K562 (cell line): ENCODE measurements at regions not wholly inside any gene's neighbourhood (a gene's known extent, or its start where the extent isn't known, plus 50 kb on each side); places are given as distances from the start of the nearest gene placed in this dataset.

Source experiments
- ATAC-seq: fragments of 200-7000 bp; cut with Tn5 transposase; 3 replicates; pipeline ENCODE4 v1.9.1; 2020; ENCODE audit warnings: moderate library complexity
- BruUV-seq: library from RNA; stranded (reverse); fragments of 400-500 nt; replicated peaks from 2 replicates; lab custom pipeline; 2021; lab: Mats Ljungman, UMichigan
- CTCF ChIA-PET: fragments of 300-600 bp; formaldehyde crosslinking; extraction: SDS; loops from one replicate; lab custom pipeline; 2021; ENCODE audit warnings: low intra/inter-chr PET ratio; lab: Yijun Ruan, JAX
- POLR2A ChIA-PET: fragments of 300-600, 350-650 bp; sonication (Branson Sonifier 250); formaldehyde crosslinking; extraction: SDS; loops from one replicate; lab custom pipeline; 2021; ENCODE audit warnings: antibody characterized with exemption, inconsistent platforms; lab: Yijun Ruan, JAX
- DNase-seq, 4 experiments: peaks; one replicate each; pipeline versions ENCODE4 v3.0.0 to v3.0.0-alpha.2; 2011 to 2018; ENCODE audit warnings: low spot score in 3 of 4, mixed read lengths in 3 of 4; ENCODE audit errors: extremely low read depth in 1 of 4
- FAIRE-seq: peaks from 2 replicates; lab custom pipeline; 2011; peaks lifted over from hg19 to GRCh38; lab: Jason Lieb, UNC
- H2AFZ ChIP-seq: 2 replicates; pipeline ENCODE4 v1.6.0; 2011; ENCODE audit warnings: low read depth, low read length, control low read depth, inconsistent platforms
- H3K27ac ChIP-seq: fragments of 200-600 bp; 3 replicates; pipeline ENCODE4 v1.8.0; 2011; ENCODE audit warnings: low read depth, mild to moderate bottlenecking, control low read depth, inconsistent platforms, low read length, moderate library complexity, mixed read lengths; ENCODE audit errors: extremely low read depth
- H3K27me3 ChIP-seq, 2 experiments: fragments of 300-600 bp in 1 of 2; 2 replicates in 1 of 2; 3 replicates in 1 of 2; pipeline versions ENCODE4 v1.6.0 to v1.8.0; 2011; ENCODE audit warnings: inconsistent platforms in 2 of 2, low read length in 2 of 2, mild to moderate bottlenecking in 1 of 2, mixed read lengths in 1 of 2, moderate library complexity in 1 of 2; ENCODE audit not compliant: control insufficient read depth in 2 of 2, insufficient read depth in 2 of 2
- H3K36me3 ChIP-seq: fragments of 300-600 bp; 3 replicates; pipeline ENCODE4 v1.8.0; 2011; ENCODE audit warnings: mild to moderate bottlenecking, low read length, inconsistent platforms; ENCODE audit not compliant: control insufficient read depth, insufficient read depth
- H3K4me1 ChIP-seq, 2 experiments: fragments of 200-600 bp in 1 of 2; replicated peaks in 1 of 2; 2 replicates in 1 of 2; 3 replicates in 1 of 2; pipeline versions ENCODE4 v1.5.1 to v1.8.0; 2011; ENCODE audit warnings: inconsistent platforms in 2 of 2, low read length in 2 of 2, mild to moderate bottlenecking in 1 of 2, mixed read lengths in 1 of 2, moderate library complexity in 1 of 2; ENCODE audit not compliant: control insufficient read depth in 2 of 2, insufficient read depth in 2 of 2
- H3K4me2 ChIP-seq: 2 replicates; pipeline ENCODE4 v1.6.1; 2011; ENCODE audit warnings: low read length, control low read depth, inconsistent platforms, mixed read lengths; ENCODE audit not compliant: insufficient read depth
- H3K4me3 ChIP-seq: fragments of 200-600 bp; sonication (generic), shearing (Covaris generic); 2 replicates; pipeline ENCODE4 v1.5.1; 2016; ENCODE audit warnings: control low read depth, inconsistent platforms
- H3K79me2 ChIP-seq: fragments of 200-600 bp; 3 replicates; pipeline ENCODE4 v1.8.0; 2011; ENCODE audit warnings: low read length, inconsistent platforms; ENCODE audit not compliant: control insufficient read depth, insufficient read depth
- H3K9ac ChIP-seq, 2 experiments: 2 replicates each; pipeline versions ENCODE4 v1.6.0 to v1.6.1; 2011; ENCODE audit warnings: low read depth in 2 of 2, low read length in 2 of 2, control low read depth in 1 of 2, inconsistent platforms in 1 of 2, mild to moderate bottlenecking in 1 of 2, mixed read lengths in 1 of 2; ENCODE audit not compliant: insufficient read depth in 1 of 2
- H3K9me1 ChIP-seq: one replicate; pipeline ENCODE4 v1.6.0; 2011; ENCODE audit warnings: inconsistent platforms, mild to moderate bottlenecking, low read length, moderate library complexity; ENCODE audit not compliant: control insufficient read depth, insufficient read depth
- H3K9me3 ChIP-seq: replicated peaks from 2 replicates; pipeline ENCODE4 v1.5.1; 2011; ENCODE audit warnings: low read depth, low read length, inconsistent platforms; ENCODE audit not compliant: control insufficient read depth, insufficient read depth
- H4K20me1 ChIP-seq: replicated peaks from 2 replicates; pipeline ENCODE4 v1.6.1; 2011; ENCODE audit warnings: low read length, inconsistent platforms, mixed read lengths; ENCODE audit not compliant: control insufficient read depth, insufficient read depth
- PHB2 ChIP-seq: fragments of 450-650 bp; IDR thresholded peaks from 2 replicates; pipeline ENCODE4 v1.6.1; 2017; ENCODE audit warnings: low read depth
- RERE ChIP-seq: sonication (generic); formaldehyde crosslinking; IDR thresholded peaks from 2 replicates; pipeline ENCODE4 v1.8.0; 2023; ENCODE audit warnings: missing genetic modification reagents, mild to moderate bottlenecking, borderline replicate concordance
- SAFB2 ChIP-seq: fragments of 200-400 bp; formaldehyde crosslinking; IDR thresholded peaks from 2 replicates; pipeline ENCODE4 v1.6.1; 2018; ENCODE audit warnings: borderline replicate concordance, low read length, low read depth, moderate library complexity; ENCODE audit not compliant: severe bottlenecking
- TCF7 ChIP-seq: sonication (generic); IDR thresholded peaks from 2 replicates; pipeline ENCODE4 v1.6.1; 2016; ENCODE audit warnings: antibody characterized with exemption, borderline replicate concordance
- WGBS: fragments of 100-300 bp; shearing (Covaris generic); methylation state at CpG from one replicate; pipeline ENCODE4 v1.1.6; 2016; ENCODE audit warnings: low coverage, mixed read lengths; ENCODE audit not compliant: insufficient coverage; ENCODE audit errors: missing lambda C conversion rate; 5-methylcytosine and 5-hydroxymethylcytosine counted together
- in situ Hi-C: fragments of 300-500 bp; cut with MboI; formaldehyde crosslinking; loops from 4 replicates; pipeline ENCODE4 v1.15.0; 2018; ENCODE audit warnings: inconsistent platforms, mixed read lengths
- intact Hi-C: fragments of 100-400 bp; cut with micrococcal nuclease; formaldehyde crosslinking; loops from 2 replicates; pipeline ENCODE4 v1.14.2; 2022
- TF ChIP-seq, protein P1 (sequence below): sonication (generic); formaldehyde crosslinking; IDR thresholded peaks from 2 replicates; pipeline ENCODE4 v1.8.1; 2023; ENCODE audit warnings: mild to moderate bottlenecking, missing genetic modification reagents

- CTCF ChIA-PET: no interaction called here
- H3K9me3 ChIP-seq: no peaks in the 10 kb centered on the region
- no peaks in the 10 kb centered on the region for H3K79me2 ChIP-seq
- no peak overlapping the region for H3K9ac ChIP-seq
- TF ChIP-seq TCF7 (no peak), RERE (CRISPR knock-in tag) (no peak), SAFB2 (no peak), PHB2 (no peak)
- TF ChIP-seq, protein P1, sequence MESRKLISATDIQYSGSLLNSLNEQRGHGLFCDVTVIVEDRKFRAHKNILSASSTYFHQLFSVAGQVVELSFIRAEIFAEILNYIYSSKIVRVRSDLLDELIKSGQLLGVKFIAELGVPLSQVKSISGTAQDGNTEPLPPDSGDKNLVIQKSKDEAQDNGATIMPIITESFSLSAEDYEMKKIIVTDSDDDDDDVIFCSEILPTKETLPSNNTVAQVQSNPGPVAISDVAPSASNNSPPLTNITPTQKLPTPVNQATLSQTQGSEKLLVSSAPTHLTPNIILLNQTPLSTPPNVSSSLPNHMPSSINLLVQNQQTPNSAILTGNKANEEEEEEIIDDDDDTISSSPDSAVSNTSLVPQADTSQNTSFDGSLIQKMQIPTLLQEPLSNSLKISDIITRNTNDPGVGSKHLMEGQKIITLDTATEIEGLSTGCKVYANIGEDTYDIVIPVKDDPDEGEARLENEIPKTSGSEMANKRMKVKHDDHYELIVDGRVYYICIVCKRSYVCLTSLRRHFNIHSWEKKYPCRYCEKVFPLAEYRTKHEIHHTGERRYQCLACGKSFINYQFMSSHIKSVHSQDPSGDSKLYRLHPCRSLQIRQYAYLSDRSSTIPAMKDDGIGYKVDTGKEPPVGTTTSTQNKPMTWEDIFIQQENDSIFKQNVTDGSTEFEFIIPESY (CRISPR knock-in tag): no peak
- H3K4me3 ChIP-seq: no peak overlapping the region
- H3K36me3 ChIP-seq: no peaks in the 10 kb centered on the region
- H3K4me1 ChIP-seq: no peaks in the 10 kb centered on the region
- BruUV-seq: no TSS peak
- in situ Hi-C loops (no loop called here), intact Hi-C loops (no loop called here)
- ATAC-seq: no peak
- H4K20me1 ChIP-seq: no peaks in the 10 kb centered on the region
- H2AFZ ChIP-seq: no peak overlapping the region
- FAIRE-seq: no peak
- no peak overlapping the region for H3K27ac ChIP-seq
- WGBS: 0% methylated on average over 2 of the region's 2 CpGs
- H3K4me2 ChIP-seq: no peak overlapping the region
- DNase-seq: no peak
- H3K27me3 ChIP-seq: peaks cover 0 to 7% of the 10 kb centered on the region in 2 experiments; a peak in 2 of 5 replicates
- H3K9me1 ChIP-seq: no peaks in the 10 kb centered on the region
- POLR2A ChIA-PET: no interaction called here
Observed at GRCh38 chr16:73301984-73302383, 254.1 kb upstream of the ZFHX3 start.
